ENCODE measurements at regions not wholly inside any gene's neighbourhood (a gene's known extent, or its start where the extent isn't known, plus 50 kb on each side); places are given as distances from the start of the nearest gene placed in this dataset.

- TF ChIP-seq CTCF (IDR thresholded peaks at IDR 0.05; ENCODE audit: low read depth, low read length, poor library complexity, severe bottlenecking) (no peak), EZH2phosphoT487 (IDR thresholded peaks at IDR 0.05; ENCODE audit: borderline replicate concordance, low read length) (no peak)
Observed at GRCh38 chr18:65358306-65358705, 392.5 kb upstream of the CDH7 start.
